ENCODE measurements at regions not wholly inside any gene's neighbourhood (a gene's known extent, or its start where the extent isn't known, plus 50 kb on each side); places are given as distances from the start of the nearest gene placed in this dataset.
A peak's percentile ranks its signal among the peaks of the same experiment; 100 is the strongest.
"Not testable (repeated sequence)": the region's sequence is repeated elsewhere in the genome, so short reads cannot be mapped to it uniquely, and the experiment has no call there.

DNA sequence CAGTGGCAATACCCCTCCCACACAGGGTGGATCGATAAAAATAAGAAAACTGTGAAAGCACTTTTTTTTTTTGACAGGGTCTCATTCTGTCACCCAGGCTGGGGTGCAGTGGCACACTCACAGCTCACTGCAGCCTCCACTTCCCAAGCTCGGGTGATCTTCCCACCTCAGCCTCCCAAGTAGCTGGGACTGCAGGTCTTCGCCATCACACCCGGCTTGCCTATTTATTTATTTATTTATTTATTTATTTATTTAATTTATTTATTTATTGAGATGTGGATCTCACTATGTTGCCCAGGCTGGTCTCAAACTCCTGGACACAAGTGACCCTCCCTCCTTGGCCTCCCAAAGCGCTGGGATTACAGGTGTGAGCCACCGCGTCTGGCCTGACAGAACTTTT, 68.0 kb upstream of the PPP1R26 start:
- not testable (repeated sequence) for H3K9me3 ChIP-seq (ENCODE audit: control insufficient read depth, low read length, poor library complexity, severe bottlenecking); H3K27ac Mint-ChIP-seq; H3K4me3 Mint-ChIP-seq; ATAC-seq; H3K4me1 Mint-ChIP-seq; DNase-seq; H3K36me3 Mint-ChIP-seq (ENCODE audit: low read depth)
- H3K27me3 Mint-ChIP-seq: peaks cover 15% of the 10 kb centered on the region

DNA sequence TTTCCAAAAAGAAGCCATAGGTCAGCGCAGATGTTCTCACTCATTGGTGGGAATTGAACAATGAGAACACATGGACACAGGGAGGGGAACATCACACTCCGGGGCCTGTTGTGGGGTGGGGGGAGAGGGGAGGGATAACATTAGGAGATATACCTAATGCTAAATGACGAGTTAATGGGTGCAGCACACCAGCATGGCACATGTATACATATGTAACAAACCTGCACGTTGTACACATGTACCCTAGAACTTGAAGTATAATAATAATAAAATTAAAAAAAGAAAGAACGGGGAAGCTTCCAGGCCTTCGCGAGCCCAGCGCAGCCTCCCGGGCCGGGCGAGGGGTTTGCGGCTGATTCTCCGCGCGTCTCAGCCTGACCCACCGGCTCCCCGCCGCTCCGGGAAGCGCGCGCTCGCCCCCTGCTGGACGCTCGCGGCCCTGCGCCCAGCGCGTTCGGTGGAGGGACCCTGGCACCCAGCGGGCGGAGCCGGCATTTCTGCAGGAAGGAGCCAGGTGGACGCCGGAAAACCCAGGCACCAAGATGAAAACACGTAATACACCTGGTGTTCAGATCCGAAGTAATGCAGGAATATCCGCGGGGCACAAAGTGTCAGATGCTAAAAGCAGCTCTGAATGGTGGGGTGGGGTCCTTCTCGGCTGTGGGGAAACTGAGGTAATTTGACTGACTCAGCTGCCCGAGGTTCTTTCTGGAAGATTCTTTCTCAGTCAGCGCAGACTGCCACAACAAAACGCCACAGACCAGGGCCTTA, 67.1 kb upstream of the PPP1R26 start:
- ATAC-seq (peak; percentile 92), DNase-seq (peak; percentile 45 to 77 (median 62))
- H3K9me3 ChIP-seq (ENCODE audit: control insufficient read depth, low read length, poor library complexity, severe bottlenecking); H3K4me1 Mint-ChIP-seq; H3K4me3 Mint-ChIP-seq; H3K27ac Mint-ChIP-seq; H3K36me3 Mint-ChIP-seq (ENCODE audit: low read depth): not testable (repeated sequence)
- peaks cover 20% of the 10 kb centered on the region for H3K27me3 Mint-ChIP-seq

DNA sequence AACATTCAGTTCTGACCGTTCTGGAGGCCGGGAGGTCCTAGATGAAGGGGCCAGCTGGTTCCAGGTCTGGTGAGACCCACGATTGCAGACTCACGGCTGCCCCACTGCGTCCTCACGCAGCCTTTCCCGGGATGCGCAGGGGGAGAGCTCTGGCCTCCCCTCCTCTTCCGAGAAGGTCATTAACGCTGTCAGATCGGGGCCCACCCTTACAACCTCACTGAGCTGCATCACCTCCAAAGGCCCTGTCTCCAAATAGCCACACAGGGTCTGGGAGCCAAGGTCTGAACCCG, 66.6 kb upstream of the PPP1R26 start:
- H3K36me3 Mint-ChIP-seq (ENCODE audit: low read depth): no peaks in the 10 kb centered on the region
- peaks cover 20% of the 10 kb centered on the region for H3K27me3 Mint-ChIP-seq
- DNase-seq: no peak
- H3K9me3 ChIP-seq (ENCODE audit: control insufficient read depth, low read length, poor library complexity, severe bottlenecking): no peaks in the 10 kb centered on the region
- H3K4me3 Mint-ChIP-seq: no peak overlapping the region
- no peak overlapping the region for H3K27ac Mint-ChIP-seq
- peaks cover 4% of the 10 kb centered on the region for H3K4me1 Mint-ChIP-seq
- ATAC-seq: no peak

DNA sequence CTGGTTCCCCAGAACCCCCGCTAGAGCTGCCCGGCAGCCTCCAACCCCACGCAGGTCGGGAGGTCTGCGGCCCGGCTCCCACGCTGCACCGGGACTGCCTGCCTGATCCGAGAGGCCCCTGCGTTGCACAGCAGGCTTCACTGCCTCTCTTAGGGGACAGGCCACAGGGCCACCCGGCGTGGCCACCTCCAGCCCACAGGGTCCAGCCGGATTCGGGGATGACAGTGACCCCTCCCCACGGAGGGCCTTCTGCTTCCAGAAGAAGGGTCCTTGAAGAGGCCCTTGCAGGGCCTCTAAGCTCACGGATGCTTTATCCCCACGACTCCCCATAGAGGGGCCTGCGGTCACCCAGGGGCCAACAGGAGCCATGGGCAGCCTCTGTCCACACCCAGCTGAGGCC, 66.1 kb upstream of the PPP1R26 start:
- no peaks in the 10 kb centered on the region for H3K9me3 ChIP-seq (ENCODE audit: control insufficient read depth, low read length, poor library complexity, severe bottlenecking)
- DNase-seq: no peak
- Mint-ChIP-seq H3K4me1 (peaks cover 4% of the 10 kb centered on the region), H3K4me3 (no peak overlapping the region), H3K27me3 (peaks cover 24% of the 10 kb centered on the region), H3K27ac (no peak overlapping the region), H3K36me3 (ENCODE audit: low read depth) (no peaks in the 10 kb centered on the region)
- ATAC-seq: no peak

DNA sequence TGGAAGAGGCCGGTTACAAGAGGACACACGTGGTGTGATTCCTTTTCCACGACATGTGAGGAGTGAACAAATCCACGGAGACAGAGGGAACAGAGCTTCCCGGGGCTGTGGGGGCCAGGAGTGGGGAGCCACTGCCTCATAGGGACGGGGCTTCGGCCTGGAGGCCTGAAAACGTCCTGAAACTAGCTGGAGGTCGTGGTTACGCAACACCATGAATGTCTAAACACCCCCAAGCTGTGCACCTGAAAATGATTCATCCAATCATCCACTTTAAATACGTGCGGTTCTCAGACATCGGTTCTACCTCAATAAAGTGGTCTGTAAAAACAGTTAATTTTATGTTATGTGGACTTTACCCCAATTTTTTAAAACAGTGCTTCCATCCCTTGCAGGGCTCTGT, 65.3 kb upstream of the PPP1R26 start:
- ATAC-seq (no peak), DNase-seq (no peak)
- Mint-ChIP-seq H3K4me3 (no peak overlapping the region), H3K36me3 (ENCODE audit: low read depth) (no peaks in the 10 kb centered on the region), H3K27ac (no peak overlapping the region), H3K4me1 (peaks cover 4% of the 10 kb centered on the region), H3K27me3 (peaks cover 31% of the 10 kb centered on the region)
- H3K9me3 ChIP-seq (ENCODE audit: control insufficient read depth, low read length, poor library complexity, severe bottlenecking): no peaks in the 10 kb centered on the region

DNA sequence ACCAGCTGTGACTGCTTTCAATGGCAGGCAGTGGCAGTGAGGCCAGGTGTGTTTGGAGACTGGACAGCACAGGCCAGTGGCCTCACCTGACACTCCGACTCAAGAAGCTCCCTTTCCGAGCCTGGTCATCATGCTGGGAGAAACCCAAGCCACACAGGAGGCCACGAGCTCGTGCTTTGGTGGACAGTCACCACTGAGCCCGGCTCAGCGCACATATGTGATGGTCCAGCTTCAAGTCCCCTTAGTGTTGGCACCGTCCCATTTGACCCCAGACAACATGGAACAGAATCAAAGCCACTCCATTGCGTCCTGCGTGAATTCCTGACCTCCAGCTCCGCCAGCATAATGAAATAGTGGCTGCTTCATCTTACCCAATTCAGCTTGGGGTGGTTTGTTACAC, 64.0 kb upstream of the PPP1R26 start:
- no peaks in the 10 kb centered on the region for H3K36me3 Mint-ChIP-seq (ENCODE audit: low read depth)
- H3K4me1 Mint-ChIP-seq: peaks cover 4% of the 10 kb centered on the region
- no peak overlapping the region for H3K27ac Mint-ChIP-seq
- H3K9me3 ChIP-seq (ENCODE audit: control insufficient read depth, low read length, poor library complexity, severe bottlenecking): no peaks in the 10 kb centered on the region
- no peak overlapping the region for H3K4me3 Mint-ChIP-seq
- DNase-seq (no peak), ATAC-seq (no peak)
- peaks cover 35% of the 10 kb centered on the region for H3K27me3 Mint-ChIP-seq

DNA sequence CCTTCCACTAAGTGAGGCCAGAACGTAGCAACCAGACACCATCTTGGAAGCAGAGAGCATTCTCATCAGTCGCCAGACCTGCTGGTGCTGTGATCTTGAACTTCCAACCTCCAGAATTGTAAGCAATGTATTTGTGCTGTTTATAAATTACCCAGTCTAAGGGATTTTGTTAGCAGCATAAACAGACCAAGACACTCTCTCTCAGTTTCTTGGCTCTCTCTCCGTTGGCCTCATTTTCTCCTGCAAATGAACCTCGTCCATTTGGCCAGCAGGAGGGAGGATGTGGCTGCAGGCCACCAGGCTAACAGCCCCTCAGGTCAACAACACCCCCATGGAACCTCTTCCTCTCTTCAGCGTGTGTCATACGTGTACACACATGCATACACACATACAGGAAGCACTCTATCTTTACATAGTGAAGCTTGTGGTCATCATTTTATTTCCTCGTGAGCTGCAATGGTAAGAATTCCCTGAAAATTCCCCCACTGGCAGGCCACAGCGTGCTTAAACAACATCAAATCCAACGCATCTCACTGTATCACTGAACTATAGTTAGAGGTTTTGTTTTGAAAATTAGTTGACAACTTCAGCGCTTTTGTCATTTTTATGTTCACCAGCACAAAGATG, 62.8 kb upstream of the PPP1R26 start:
- ATAC-seq: no peak
- Mint-ChIP-seq H3K4me3 (no peak overlapping the region), H3K4me1 (peaks cover 4% of the 10 kb centered on the region)

DNA sequence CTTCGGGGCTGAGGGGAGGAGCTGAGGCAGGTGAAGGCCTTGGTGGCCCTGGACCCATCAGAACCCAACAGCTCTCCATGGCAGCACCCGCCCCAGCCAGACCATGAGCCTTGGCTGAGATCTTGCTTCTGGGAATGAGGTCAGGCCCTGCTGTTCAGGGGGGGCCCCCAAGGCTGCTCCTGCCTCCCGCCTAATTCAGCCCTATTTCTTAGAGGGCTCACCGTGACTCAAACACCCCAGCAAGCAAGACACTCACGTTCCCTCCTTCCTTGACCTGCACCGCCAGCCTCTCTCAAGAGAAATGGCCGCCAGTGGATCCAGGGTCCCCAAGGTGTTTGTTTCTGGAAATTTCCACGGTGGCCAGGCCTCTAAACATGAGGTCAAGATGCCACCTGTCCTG, 61.4 kb upstream of the PPP1R26 start:
- H3K9me3 ChIP-seq (ENCODE audit: control insufficient read depth, low read length, poor library complexity, severe bottlenecking): no peaks in the 10 kb centered on the region
- Mint-ChIP-seq H3K27ac (no peak overlapping the region), H3K4me3 (no peak overlapping the region), H3K27me3 (peaks cover 49% of the 10 kb centered on the region), H3K36me3 (ENCODE audit: low read depth) (no peaks in the 10 kb centered on the region), H3K4me1 (peaks cover 2% of the 10 kb centered on the region)
- ATAC-seq: no peak
- no peak for DNase-seq

More for the DNA sequence above, 62.8 kb upstream of the PPP1R26 start:
- H3K9me3 ChIP-seq (ENCODE audit: control insufficient read depth, low read length, poor library complexity, severe bottlenecking): no peaks in the 10 kb centered on the region
- no peak for DNase-seq
- no peaks in the 10 kb centered on the region for H3K36me3 Mint-ChIP-seq (ENCODE audit: low read depth)
- H3K27ac Mint-ChIP-seq: no peak overlapping the region
- H3K27me3 Mint-ChIP-seq: peaks cover 40% of the 10 kb centered on the region

DNA sequence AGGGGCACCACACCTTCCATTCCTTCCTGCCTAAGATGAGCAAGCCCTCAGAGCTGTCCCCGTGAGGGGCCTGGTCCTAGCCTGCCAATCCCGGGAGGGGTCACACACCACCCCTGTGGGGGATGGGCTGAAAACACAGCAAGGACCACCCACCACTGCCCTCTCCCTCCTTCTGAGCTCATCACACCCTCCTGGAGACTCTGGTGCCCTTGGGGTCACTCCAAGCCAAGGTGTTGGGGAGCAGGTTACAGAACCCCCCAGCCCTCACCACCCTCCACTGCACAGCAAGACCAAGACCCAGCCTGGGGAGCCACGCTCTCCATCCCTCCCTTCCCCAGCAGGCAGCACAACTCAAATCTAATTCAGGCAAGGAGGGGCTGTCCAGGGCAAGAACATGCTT, 60.5 kb upstream of the PPP1R26 start:
- H3K4me1 Mint-ChIP-seq: peaks cover 2% of the 10 kb centered on the region
- no peaks in the 10 kb centered on the region for H3K9me3 ChIP-seq (ENCODE audit: control insufficient read depth, low read length, poor library complexity, severe bottlenecking)
- no peak overlapping the region for H3K27ac Mint-ChIP-seq
- no peaks in the 10 kb centered on the region for H3K36me3 Mint-ChIP-seq (ENCODE audit: low read depth)
- peaks cover 55% of the 10 kb centered on the region for H3K27me3 Mint-ChIP-seq
- no peak overlapping the region for H3K4me3 Mint-ChIP-seq
- no peak for DNase-seq
- no peak for ATAC-seq

DNA sequence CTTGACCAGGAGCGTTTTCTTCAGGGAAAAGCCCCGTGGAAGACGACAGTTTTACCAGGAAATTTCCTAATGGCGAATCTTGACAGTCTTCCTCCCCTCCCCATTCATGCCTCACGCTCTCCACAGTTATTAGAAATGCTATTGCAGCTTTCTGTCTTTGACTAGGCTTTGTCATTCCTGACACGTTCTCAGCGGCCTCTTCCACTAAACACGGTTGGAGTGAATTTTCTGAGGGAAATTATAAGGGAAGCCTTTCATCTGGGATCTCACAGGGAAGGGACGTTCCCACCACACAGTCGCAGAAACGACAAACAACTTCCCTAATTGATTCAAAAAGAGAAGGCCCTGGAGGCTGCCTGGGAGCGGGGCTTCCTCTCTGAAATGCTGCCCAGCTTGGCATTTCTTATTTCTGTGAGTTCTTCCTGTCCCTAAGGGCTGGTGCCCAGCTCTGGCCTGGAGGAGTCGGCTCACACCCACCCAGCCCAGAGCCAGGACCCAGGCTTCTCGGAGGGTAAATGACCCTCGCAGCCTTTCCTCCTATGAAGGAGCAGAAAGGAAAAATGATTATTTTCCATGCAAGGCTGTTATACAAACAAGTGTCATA, 57.1 kb upstream of the PPP1R26 start:
- Mint-ChIP-seq H3K27ac (peak overlapping the region; percentile 19), H3K36me3 (ENCODE audit: low read depth) (no peaks in the 10 kb centered on the region), H3K4me1 (no peaks in the 10 kb centered on the region), H3K27me3 (peaks cover 42% of the 10 kb centered on the region), H3K4me3 (no peak overlapping the region)
- no peaks in the 10 kb centered on the region for H3K9me3 ChIP-seq (ENCODE audit: control insufficient read depth, low read length, poor library complexity, severe bottlenecking)
- no peak for DNase-seq
- ATAC-seq: no peak

DNA sequence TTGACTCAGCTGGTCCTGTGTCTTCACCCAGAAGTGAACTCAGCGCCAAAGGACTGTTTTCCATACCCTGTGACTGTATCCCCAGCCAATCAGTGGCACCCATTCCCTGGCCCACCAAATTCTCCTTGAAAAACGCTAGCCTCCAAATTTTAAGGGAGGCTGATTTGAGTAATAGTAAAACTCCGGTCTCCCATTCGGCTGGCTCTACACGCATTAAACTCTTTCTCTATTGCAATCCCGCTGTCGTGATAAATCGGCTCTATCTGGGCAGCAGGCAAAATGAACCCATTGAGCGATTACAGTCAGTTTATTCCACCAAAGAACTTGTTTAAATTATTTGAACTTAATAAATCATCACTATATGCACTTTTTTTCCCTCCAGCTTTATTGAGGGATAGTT, 55.9 kb upstream of the PPP1R26 start:
- no peaks in the 10 kb centered on the region for H3K9me3 ChIP-seq (ENCODE audit: control insufficient read depth, low read length, poor library complexity, severe bottlenecking)
- Mint-ChIP-seq H3K4me1 (no peaks in the 10 kb centered on the region), H3K27me3 (peaks cover 36% of the 10 kb centered on the region), H3K4me3 (no peak overlapping the region), H3K36me3 (ENCODE audit: low read depth) (no peaks in the 10 kb centered on the region), H3K27ac (no peak overlapping the region)
- ATAC-seq (no peak), DNase-seq (no peak)

All from T-helper 17 cell (primary cell).